ENCODE measurements at regions not wholly inside any gene's neighbourhood (a gene's known extent, or its start where the extent isn't known, plus 50 kb on each side); places are given as distances from the start of the nearest gene placed in this dataset.

GRCh38 chr10:128979405-128979804 lies 487.6 kb upstream of the MGMT start:
- Histone ChIP-seq H3K36me3 (no peaks in the 10 kb centered on the region), H3K4me3 (no peak overlapping the region), H3K9me3 (no peaks in the 10 kb centered on the region), H3K27me3 (no peaks in the 10 kb centered on the region), H3K4me1 (no peaks in the 10 kb centered on the region), H3K27ac (no peak overlapping the region)
- WGBS, 2 donors: 91 to 95% methylated on average over 4 of the region's 4 CpGs
- TF ChIP-seq EP300 (IDR thresholded peaks at IDR 0.05) (no peak), POLR2AphosphoS5 (IDR thresholded peaks at IDR 0.05) (no peak), POLR2A (IDR thresholded peaks at IDR 0.05) (no peak), CTCF (IDR thresholded peaks at IDR 0.05) (no peak)
- DNase-seq: no peak
- intact Hi-C loops (cut with DNase I): no loop called here

GRCh38 chr10:128981251-128981650 lies 485.8 kb upstream of the MGMT start:
- Histone ChIP-seq H3K36me3 (no peaks in the 10 kb centered on the region), H3K27me3 (no peaks in the 10 kb centered on the region), H3K4me3 (no peak overlapping the region), H3K9me3 (no peaks in the 10 kb centered on the region), H3K27ac (no peak overlapping the region), H3K4me1 (no peaks in the 10 kb centered on the region)
- intact Hi-C loops (cut with DNase I): no loop called here
- no peak for TF ChIP-seq EP300 (IDR thresholded peaks at IDR 0.05)
- TF ChIP-seq POLR2A (IDR thresholded peaks at IDR 0.05): no peak
- no peak for TF ChIP-seq POLR2AphosphoS5 (IDR thresholded peaks at IDR 0.05)
- TF ChIP-seq CTCF (IDR thresholded peaks at IDR 0.05): no peak
- 72 to 79% methylated on average over 6 of the region's 6 CpGs for WGBS, 2 donors
- no peak for DNase-seq

GRCh38 chr10:128981881-128982615 lies 485.0 kb upstream of the MGMT start:
- 88 to 89% methylated on average over 20 of the region's 20 CpGs for WGBS, 2 donors
- H3K36me3 ChIP-seq: no peaks in the 10 kb centered on the region
- no peak for DNase-seq
- H3K4me3 ChIP-seq: no peak overlapping the region
- H3K9me3 ChIP-seq: no peaks in the 10 kb centered on the region
- TF ChIP-seq POLR2AphosphoS5 (IDR thresholded peaks at IDR 0.05) (no peak), EP300 (IDR thresholded peaks at IDR 0.05) (no peak), POLR2A (IDR thresholded peaks at IDR 0.05) (no peak), CTCF (IDR thresholded peaks at IDR 0.05) (no peak)
- H3K27me3 ChIP-seq: no peaks in the 10 kb centered on the region
- no peak overlapping the region for H3K27ac ChIP-seq
- intact Hi-C loops (cut with DNase I): no loop called here
- H3K4me1 ChIP-seq: no peaks in the 10 kb centered on the region

- Histone ChIP-seq H3K4me1 (no peaks in the 10 kb centered on the region), H3K4me3 (no peak overlapping the region), H3K36me3 (no peaks in the 10 kb centered on the region), H3K27ac (no peak overlapping the region), H3K27me3 (no peaks in the 10 kb centered on the region), H3K9me3 (no peaks in the 10 kb centered on the region)
- intact Hi-C loops (cut with DNase I): no loop called here
- DNase-seq: no peak
- TF ChIP-seq EP300 (IDR thresholded peaks at IDR 0.05): no peak
- TF ChIP-seq POLR2AphosphoS5 (IDR thresholded peaks at IDR 0.05): no peak
- no peak for TF ChIP-seq CTCF (IDR thresholded peaks at IDR 0.05)
- no peak for TF ChIP-seq POLR2A (IDR thresholded peaks at IDR 0.05)
- whole genome bisulfite sequencing, 2 donors: 67 to 82% methylated on average over 4 of the region's 4 CpGs
These were observed 484.5 kb upstream of the MGMT start for GRCh38 chr10:128982616-128982915.

- TF ChIP-seq EP300 (IDR thresholded peaks at IDR 0.05): no peak
- TF ChIP-seq POLR2AphosphoS5 (IDR thresholded peaks at IDR 0.05): no peak
- no peak for TF ChIP-seq CTCF (IDR thresholded peaks at IDR 0.05)
- no peak for TF ChIP-seq POLR2A (IDR thresholded peaks at IDR 0.05)
- Histone ChIP-seq H3K9me3 (no peaks in the 10 kb centered on the region), H3K36me3 (no peaks in the 10 kb centered on the region), H3K4me1 (no peaks in the 10 kb centered on the region), H3K27ac (no peak overlapping the region), H3K4me3 (no peak overlapping the region), H3K27me3 (peaks cover 0 to 3% (median 0%) of the 10 kb centered on the region in 3 donors)
- no peak for DNase-seq
- intact Hi-C loops (cut with DNase I): no loop called here
- WGBS, 2 donors: 51 to 68% methylated on average over 1 of the region's 1 CpG
These were observed 482.0 kb upstream of the MGMT start for GRCh38 chr10:128985036-128985435.

Data from sigmoid colon (tissue), 6 donors.